ENCODE measurements at regions not wholly inside any gene's neighbourhood (a gene's known extent, or its start where the extent isn't known, plus 50 kb on each side); places are given as distances from the start of the nearest gene placed in this dataset.

DNA sequence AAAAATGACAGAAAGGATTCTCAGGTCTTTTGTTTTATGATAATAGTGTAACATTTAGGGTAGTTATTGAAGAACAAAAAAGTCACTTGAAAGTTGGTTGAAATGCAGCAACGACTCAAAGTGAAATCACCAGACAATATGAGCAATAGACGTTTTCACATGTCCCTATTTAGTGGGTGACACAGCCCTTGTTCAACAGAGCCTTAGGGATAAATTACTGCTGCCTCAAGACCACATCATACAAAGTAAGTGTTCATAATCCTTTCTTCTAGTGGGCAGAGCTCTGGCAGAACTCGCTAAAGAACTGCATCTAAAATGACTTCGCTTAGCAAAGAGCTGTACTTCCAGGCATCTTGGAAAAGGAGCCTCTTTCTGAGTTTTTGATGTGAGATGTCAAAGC lies 128.5 kb upstream of the LMNTD1 start:
- no peaks in the 10 kb centered on the region for H3K36me3 ChIP-seq (ENCODE audit: control insufficient read depth, insufficient read depth, low read length)
- no peak overlapping the region for H3K27ac ChIP-seq (ENCODE audit: insufficient read depth, low read length)
- H3K9me3 ChIP-seq (ENCODE audit: control insufficient read depth, insufficient read depth, low read depth, low read length) = no peaks in the 10 kb centered on the region
- no peak overlapping the region for H3K4me3 ChIP-seq (replicated peaks in 1 of 4; ENCODE audit: control extremely low read depth in 1 of 4, insufficient read depth in 1 of 4, low read depth in 3 of 4, low read length in 4 of 4)
- H2AFZ ChIP-seq (ENCODE audit: low read length) = no peak overlapping the region
- no peaks in the 10 kb centered on the region for H3K27me3 ChIP-seq (ENCODE audit: control insufficient read depth, insufficient read depth, low read length)
- no peak for TF ChIP-seq EZH2 (IDR thresholded peaks at IDR 0.05; ENCODE audit: low read length, missing control alignments)
- TF ChIP-seq, protein P1, sequence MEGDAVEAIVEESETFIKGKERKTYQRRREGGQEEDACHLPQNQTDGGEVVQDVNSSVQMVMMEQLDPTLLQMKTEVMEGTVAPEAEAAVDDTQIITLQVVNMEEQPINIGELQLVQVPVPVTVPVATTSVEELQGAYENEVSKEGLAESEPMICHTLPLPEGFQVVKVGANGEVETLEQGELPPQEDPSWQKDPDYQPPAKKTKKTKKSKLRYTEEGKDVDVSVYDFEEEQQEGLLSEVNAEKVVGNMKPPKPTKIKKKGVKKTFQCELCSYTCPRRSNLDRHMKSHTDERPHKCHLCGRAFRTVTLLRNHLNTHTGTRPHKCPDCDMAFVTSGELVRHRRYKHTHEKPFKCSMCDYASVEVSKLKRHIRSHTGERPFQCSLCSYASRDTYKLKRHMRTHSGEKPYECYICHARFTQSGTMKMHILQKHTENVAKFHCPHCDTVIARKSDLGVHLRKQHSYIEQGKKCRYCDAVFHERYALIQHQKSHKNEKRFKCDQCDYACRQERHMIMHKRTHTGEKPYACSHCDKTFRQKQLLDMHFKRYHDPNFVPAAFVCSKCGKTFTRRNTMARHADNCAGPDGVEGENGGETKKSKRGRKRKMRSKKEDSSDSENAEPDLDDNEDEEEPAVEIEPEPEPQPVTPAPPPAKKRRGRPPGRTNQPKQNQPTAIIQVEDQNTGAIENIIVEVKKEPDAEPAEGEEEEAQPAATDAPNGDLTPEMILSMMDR (conservative IDR thresholded peaks at IDR 0.05 in 1 of 2, IDR thresholded peaks at IDR 0.05 in 1 of 2; ENCODE audit: low read depth in 1 of 2, low read length in 2 of 2) = no peak
- H4K20me1 ChIP-seq (ENCODE audit: control insufficient read depth, extremely low read depth, insufficient read depth, low read length) = no peaks in the 10 kb centered on the region
- no peak overlapping the region for H3K9ac ChIP-seq (ENCODE audit: insufficient read depth, low read length)
- no peaks in the 10 kb centered on the region for H3K4me1 ChIP-seq (ENCODE audit: control insufficient read depth, extremely low read depth, insufficient read depth, low read length)
- no peak for DNase-seq (ENCODE audit: low read depth in 2 of 2)
- H3K4me2 ChIP-seq (ENCODE audit: extremely low read depth, insufficient read depth, low read length) = no peak overlapping the region
- H3K79me2 ChIP-seq (ENCODE audit: control insufficient read depth, insufficient read depth, low read length) = no peaks in the 10 kb centered on the region

GRCh38 chr12:25682421-25682820 lies 129.3 kb upstream of the LMNTD1 start:
- Histone ChIP-seq H3K27me3 (ENCODE audit: control insufficient read depth, insufficient read depth, low read length) (no peaks in the 10 kb centered on the region), H2AFZ (ENCODE audit: low read length) (no peak overlapping the region), H3K36me3 (ENCODE audit: control insufficient read depth, insufficient read depth, low read length) (no peaks in the 10 kb centered on the region), H3K27ac (ENCODE audit: insufficient read depth, low read length) (no peak overlapping the region), H3K9me3 (ENCODE audit: control insufficient read depth, insufficient read depth, low read depth, low read length) (no peaks in the 10 kb centered on the region), H3K4me1 (ENCODE audit: control insufficient read depth, extremely low read depth, insufficient read depth, low read length) (no peaks in the 10 kb centered on the region), H3K4me3 (replicated peaks in 1 of 4; ENCODE audit: control extremely low read depth in 1 of 4, insufficient read depth in 1 of 4, low read depth in 3 of 4, low read length in 4 of 4) (no peak overlapping the region), H4K20me1 (ENCODE audit: control insufficient read depth, extremely low read depth, insufficient read depth, low read length) (no peaks in the 10 kb centered on the region), H3K79me2 (ENCODE audit: control insufficient read depth, insufficient read depth, low read length) (no peaks in the 10 kb centered on the region), H3K9ac (ENCODE audit: insufficient read depth, low read length) (no peak overlapping the region), H3K4me2 (ENCODE audit: extremely low read depth, insufficient read depth, low read length) (no peak overlapping the region)
- DNase-seq (ENCODE audit: low read depth in 2 of 2) = peak in 1 of 2 donors; percentile 13
- TF ChIP-seq, protein P1 (conservative IDR thresholded peaks at IDR 0.05 in 1 of 2, IDR thresholded peaks at IDR 0.05 in 1 of 2; ENCODE audit: low read depth in 1 of 2, low read length in 2 of 2) = no peak
- TF ChIP-seq EZH2 (IDR thresholded peaks at IDR 0.05; ENCODE audit: low read length, missing control alignments) = no peak

GRCh38 chr12:25684070-25684469 lies 131.0 kb upstream of the LMNTD1 start:
- no peak for TF ChIP-seq EZH2 (IDR thresholded peaks at IDR 0.05; ENCODE audit: low read length, missing control alignments)
- H3K4me2 ChIP-seq (ENCODE audit: extremely low read depth, insufficient read depth, low read length) = no peak overlapping the region
- no peaks in the 10 kb centered on the region for H4K20me1 ChIP-seq (ENCODE audit: control insufficient read depth, extremely low read depth, insufficient read depth, low read length)
- H3K9me3 ChIP-seq (ENCODE audit: control insufficient read depth, insufficient read depth, low read depth, low read length) = no peaks in the 10 kb centered on the region
- H3K27me3 ChIP-seq (ENCODE audit: control insufficient read depth, insufficient read depth, low read length) = no peaks in the 10 kb centered on the region
- no peak overlapping the region for H3K27ac ChIP-seq (ENCODE audit: insufficient read depth, low read length)
- DNase-seq (ENCODE audit: low read depth in 2 of 2) = no peak
- H3K79me2 ChIP-seq (ENCODE audit: control insufficient read depth, insufficient read depth, low read length) = no peaks in the 10 kb centered on the region
- no peaks in the 10 kb centered on the region for H3K4me1 ChIP-seq (ENCODE audit: control insufficient read depth, extremely low read depth, insufficient read depth, low read length)
- H2AFZ ChIP-seq (ENCODE audit: low read length) = no peak overlapping the region
- no peak overlapping the region for H3K4me3 ChIP-seq (replicated peaks in 1 of 4; ENCODE audit: control extremely low read depth in 1 of 4, insufficient read depth in 1 of 4, low read depth in 3 of 4, low read length in 4 of 4)
- H3K36me3 ChIP-seq (ENCODE audit: control insufficient read depth, insufficient read depth, low read length) = no peaks in the 10 kb centered on the region
- H3K9ac ChIP-seq (ENCODE audit: insufficient read depth, low read length) = no peak overlapping the region

Measured in fibroblast of lung (primary cell).